Glutamatergic neuron (in vitro differentiated cells): ENCODE measurements at regions not wholly inside any gene's neighbourhood (a gene's known extent, or its start where the extent isn't known, plus 50 kb on each side); places are given as distances from the start of the nearest gene placed in this dataset.
"Not testable (repeated sequence)": the region's sequence is repeated elsewhere in the genome, so short reads cannot be mapped to it uniquely, and the experiment has no call there.

Experiments used
- DNase-seq: peaks from one replicate; pipeline ENCODE4 v3.0.0; 2022
- H3K27ac Mint-ChIP-seq: one replicate; pipeline ENCODE4 v1.8.0; 2020; ENCODE audit warnings: mild to moderate bottlenecking, mixed read lengths, inconsistent platforms; ENCODE audit not compliant: unreplicated experiment
- H3K27me3 Mint-ChIP-seq: one replicate; pipeline ENCODE4 v1.8.0; 2020; ENCODE audit warnings: mild to moderate bottlenecking, moderate library complexity, mixed read lengths, inconsistent platforms; ENCODE audit not compliant: unreplicated experiment
- H3K36me3 Mint-ChIP-seq: one replicate; pipeline ENCODE4 v1.8.0; 2020; ENCODE audit warnings: mild to moderate bottlenecking, mixed read lengths, inconsistent platforms; ENCODE audit not compliant: unreplicated experiment
- H3K4me1 Mint-ChIP-seq: one replicate; pipeline ENCODE4 v1.8.0; 2020; ENCODE audit warnings: mild to moderate bottlenecking, low read depth, mixed read lengths, inconsistent platforms; ENCODE audit not compliant: unreplicated experiment
- H3K4me3 Mint-ChIP-seq: one replicate; pipeline ENCODE4 v1.8.0; 2020; ENCODE audit warnings: mild to moderate bottlenecking, mixed read lengths, inconsistent platforms; ENCODE audit not compliant: unreplicated experiment
- H3K9me3 Mint-ChIP-seq: one replicate; pipeline ENCODE4 v1.8.0; 2020; ENCODE audit warnings: mild to moderate bottlenecking, moderate library complexity, mixed read lengths, inconsistent platforms; ENCODE audit not compliant: unreplicated experiment
- CTCF ChIP-seq: fragments of 200-600 bp; sonication (generic); IDR thresholded peaks from one replicate; pipeline ENCODE4 v1.5.0; 2021; ENCODE audit not compliant: partially characterized antibody, unreplicated experiment

DNA sequence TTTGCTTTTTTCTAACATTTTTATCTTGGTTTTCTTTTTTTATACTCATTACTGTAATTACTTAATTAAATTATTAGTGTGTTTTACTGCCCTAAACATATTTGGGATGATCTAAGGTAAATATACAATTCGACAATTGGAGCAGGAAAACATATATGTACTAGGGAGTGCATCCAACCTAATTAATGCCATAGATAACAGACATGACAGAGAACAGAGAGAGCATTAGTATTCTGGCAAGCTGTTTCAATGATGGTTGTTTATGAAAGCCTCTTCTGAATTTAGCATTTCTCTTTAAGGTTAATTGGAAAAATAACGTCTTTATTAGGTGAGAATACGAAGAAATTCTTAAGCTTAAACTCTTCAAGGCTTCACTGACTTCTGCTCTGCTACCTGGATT lies 300.1 kb upstream of the PRR16 start:
- no peaks in the 10 kb centered on the region for H3K36me3 Mint-ChIP-seq
- no peak overlapping the region for H3K27ac Mint-ChIP-seq
- no peak for TF ChIP-seq CTCF
- no peak for DNase-seq
- H3K4me1 Mint-ChIP-seq, result no peaks in the 10 kb centered on the region
- H3K9me3 Mint-ChIP-seq, result no peaks in the 10 kb centered on the region
- no peak overlapping the region for H3K4me3 Mint-ChIP-seq
- H3K27me3 Mint-ChIP-seq, result no peaks in the 10 kb centered on the region

DNA sequence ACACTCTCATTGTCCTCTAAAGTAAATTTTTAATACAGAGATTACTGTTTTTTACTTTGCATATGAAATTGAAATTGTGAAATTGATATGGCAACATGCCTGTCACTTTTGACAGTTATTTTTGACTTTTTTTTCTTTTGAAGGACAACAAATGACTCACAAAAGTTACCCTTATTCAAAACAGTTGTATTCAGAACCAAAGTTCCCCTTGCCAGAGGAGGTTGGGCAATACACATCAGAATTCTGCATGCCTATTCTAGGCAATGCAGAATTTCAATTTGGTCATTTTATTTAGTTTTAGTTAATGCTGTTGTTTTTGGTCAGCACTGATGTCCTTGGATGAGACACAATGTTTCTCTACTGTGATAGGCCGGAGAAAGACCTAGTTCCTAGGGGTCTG lies 299.1 kb upstream of the PRR16 start:
- Mint-ChIP-seq H3K36me3 (no peaks in the 10 kb centered on the region), H3K4me1 (no peaks in the 10 kb centered on the region), H3K27ac (no peak overlapping the region), H3K4me3 (no peak overlapping the region), H3K27me3 (no peaks in the 10 kb centered on the region), H3K9me3 (no peaks in the 10 kb centered on the region)
- no peak for DNase-seq
- no peak for TF ChIP-seq CTCF

DNA sequence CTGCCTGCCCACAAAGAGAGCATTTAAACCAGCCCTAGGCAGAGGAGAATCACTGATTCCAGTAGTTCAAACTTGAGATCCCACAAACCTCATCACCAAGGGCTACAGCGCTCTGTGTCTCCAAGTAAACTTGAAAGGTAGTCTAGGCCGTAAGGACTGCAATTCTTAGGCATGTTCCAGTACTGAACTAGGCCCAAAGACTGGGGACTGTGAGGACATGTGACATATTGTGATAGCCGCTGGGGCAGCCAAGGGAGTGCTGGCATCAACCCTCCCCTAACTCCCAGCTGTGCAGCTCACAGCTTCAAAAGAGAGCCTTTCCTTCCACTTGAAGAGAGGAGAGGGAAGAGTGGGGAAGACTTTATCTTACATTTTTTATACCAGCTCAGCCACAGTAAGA lies 291.0 kb upstream of the PRR16 start:
- Mint-ChIP-seq H3K4me1 (no peaks in the 10 kb centered on the region), H3K36me3 (no peaks in the 10 kb centered on the region), H3K9me3 (no peaks in the 10 kb centered on the region), H3K4me3 (no peak overlapping the region), H3K27ac (no peak overlapping the region), H3K27me3 (no peaks in the 10 kb centered on the region)
- TF ChIP-seq CTCF, result no peak
- no peak for DNase-seq

DNA sequence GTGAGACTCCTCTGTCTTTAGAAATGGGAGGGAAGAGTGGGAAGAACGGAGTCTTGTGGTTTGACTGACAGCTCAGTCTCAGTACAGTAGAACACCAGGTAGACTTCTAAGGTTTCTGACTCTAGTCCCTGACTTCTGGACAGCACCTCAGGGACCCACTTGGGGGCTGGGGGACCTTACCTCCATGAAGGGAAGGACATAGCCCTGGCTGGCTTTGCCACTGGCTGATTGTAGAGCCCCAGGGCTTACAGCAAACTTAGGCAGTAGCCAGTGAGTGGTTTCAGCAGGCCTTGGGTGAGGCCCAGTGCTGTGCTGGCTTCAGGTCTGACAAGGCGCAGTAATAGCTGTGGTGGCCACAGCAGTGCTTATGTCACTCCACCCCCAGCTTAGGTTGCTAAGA lies 290.0 kb upstream of the PRR16 start:
- peak; percentile 10 for DNase-seq
- Mint-ChIP-seq H3K36me3 (no peaks in the 10 kb centered on the region), H3K9me3 (no peaks in the 10 kb centered on the region), H3K27ac (no peak overlapping the region), H3K4me3 (no peak overlapping the region), H3K4me1 (no peaks in the 10 kb centered on the region), H3K27me3 (peaks cover 1% of the 10 kb centered on the region)
- TF ChIP-seq CTCF, result no peak

DNA sequence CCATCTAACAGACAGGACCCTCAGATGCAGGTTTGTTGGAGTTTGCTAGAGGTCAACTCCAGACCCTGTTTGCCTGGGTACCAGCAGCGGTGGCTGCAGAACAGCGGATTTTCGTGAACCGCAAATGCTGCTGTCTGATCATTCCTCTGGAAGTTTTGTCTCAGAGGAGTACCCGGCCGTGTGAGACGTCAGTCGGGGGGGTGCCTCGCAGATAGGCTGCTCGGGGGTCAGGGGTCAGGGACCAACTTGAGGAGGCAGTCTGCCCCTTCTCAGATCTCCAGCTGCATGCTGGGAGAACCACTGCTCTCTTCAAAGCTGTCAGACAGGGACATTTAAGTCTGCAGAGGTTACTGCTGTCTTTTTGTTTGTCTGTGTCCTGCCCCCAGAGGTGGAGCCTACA lies 282.9 kb upstream of the PRR16 start:
- not testable (repeated sequence) for H3K36me3 Mint-ChIP-seq, H3K9me3 Mint-ChIP-seq, H3K27ac Mint-ChIP-seq, H3K27me3 Mint-ChIP-seq, DNase-seq, H3K4me3 Mint-ChIP-seq, H3K4me1 Mint-ChIP-seq

DNA sequence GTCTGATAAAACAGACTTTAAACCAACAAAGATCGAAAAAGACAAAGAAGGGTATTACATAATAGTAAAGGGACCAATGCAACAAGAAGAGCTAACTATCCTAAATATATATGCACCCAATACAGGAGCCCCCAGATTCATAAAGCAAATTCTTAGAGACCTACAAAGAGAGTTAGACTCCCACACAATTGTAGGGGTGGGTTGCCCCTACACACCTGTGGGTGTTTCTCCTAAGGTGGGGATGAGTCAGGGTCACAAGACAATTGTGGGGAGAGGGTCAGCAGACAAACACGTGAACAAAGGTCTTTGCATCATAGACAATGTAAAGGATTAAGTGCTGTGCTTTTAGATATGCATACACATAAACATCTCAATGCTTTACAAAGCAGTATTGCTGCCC lies 269.4 kb upstream of the PRR16 start:
- not testable (repeated sequence) for DNase-seq

More for the DNA sequence above, 269.4 kb upstream of the PRR16 start:
- H3K27me3 Mint-ChIP-seq, H3K9me3 Mint-ChIP-seq, H3K27ac Mint-ChIP-seq, H3K4me1 Mint-ChIP-seq, H3K4me3 Mint-ChIP-seq, H3K36me3 Mint-ChIP-seq: not testable (repeated sequence)
